Epithelial cell of proximal tubule (primary cell): ENCODE measurements at regions not wholly inside any gene's neighbourhood (a gene's known extent, or its start where the extent isn't known, plus 50 kb on each side); places are given as distances from the start of the nearest gene placed in this dataset.

Experiments
- DNase-seq: peaks from one replicate; pipeline ENCODE4 v3.0.0-alpha.2; 2011; ENCODE audit warnings: low read depth
- H3K4me3 ChIP-seq: 2 replicates; pipeline ENCODE4 v1.5.1; 2011; ENCODE audit warnings: low read depth, mild to moderate bottlenecking, low read length
- CTCF ChIP-seq: conservative IDR thresholded peaks from 2 replicates; pipeline ENCODE4 v1.5.1; 2012; ENCODE audit warnings: low read depth, mild to moderate bottlenecking, low read length

GRCh38 chr9:89929673-89930480, 325.1 kb downstream of the GADD45G start:
- DNase-seq = no peak
- no peak for TF ChIP-seq CTCF
- no peak overlapping the region for H3K4me3 ChIP-seq

DNA sequence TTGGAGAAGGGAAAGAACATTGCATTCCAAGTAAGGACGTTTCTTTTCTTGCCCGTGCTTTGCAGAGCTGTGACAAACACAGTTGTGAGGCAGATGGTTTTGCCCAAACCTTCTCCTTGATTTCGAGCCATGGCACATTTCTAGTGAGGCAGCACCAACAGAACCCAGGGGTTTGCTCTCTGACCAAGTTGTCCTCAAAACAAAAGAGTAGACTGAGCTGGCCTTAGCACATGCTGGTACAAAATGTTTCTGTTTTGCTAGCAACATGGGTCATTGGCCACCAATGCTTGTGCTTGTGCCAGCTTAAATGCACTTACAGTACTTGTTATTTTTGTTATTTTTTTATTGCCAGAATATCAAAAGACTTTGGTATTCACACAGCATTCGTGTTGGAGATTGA, 328.8 kb downstream of the GADD45G start:
- TF ChIP-seq CTCF = no peak

GRCh38 chr9:89935115-89935514, 330.3 kb downstream of the GADD45G start:
- no peak for DNase-seq
- no peak for TF ChIP-seq CTCF
- H3K4me3 ChIP-seq = no peak overlapping the region

More for the DNA sequence above, 328.8 kb downstream of the GADD45G start:
- no peak for DNase-seq
- no peak overlapping the region for H3K4me3 ChIP-seq

GRCh38 chr9:89935801-89936200, 331.0 kb downstream of the GADD45G start:
- no peak for TF ChIP-seq CTCF
- DNase-seq = no peak
- H3K4me3 ChIP-seq = no peak overlapping the region

DNA sequence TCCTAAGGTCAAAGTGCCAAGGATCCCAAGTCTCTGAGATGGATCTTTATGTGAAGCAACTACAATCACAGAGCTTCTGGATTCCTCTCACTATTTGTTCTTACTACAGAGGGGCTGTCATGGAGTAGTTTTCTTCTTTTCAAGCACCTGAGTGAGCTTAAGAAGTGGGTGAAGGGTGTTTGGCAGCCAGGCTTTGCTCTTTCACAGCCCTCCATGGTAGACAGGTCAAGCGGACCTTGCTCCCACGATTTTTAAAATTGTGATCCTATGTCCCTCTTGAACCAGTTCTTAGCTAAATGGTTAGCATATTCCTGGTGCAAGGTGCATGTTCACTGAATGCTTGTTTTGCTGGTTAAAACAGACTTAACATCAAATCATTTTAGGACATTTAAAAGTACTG, 332.2 kb downstream of the GADD45G start:
- no peak for TF ChIP-seq CTCF
- DNase-seq = no peak

GRCh38 chr9:89939181-89939580, 334.4 kb downstream of the GADD45G start:
- no peak for DNase-seq
- no peak for TF ChIP-seq CTCF
- H3K4me3 ChIP-seq = no peak overlapping the region

More for the DNA sequence above, 332.2 kb downstream of the GADD45G start:
- no peak overlapping the region for H3K4me3 ChIP-seq
